CD4-positive, alpha-beta T cell (primary cell): ENCODE measurements at regions not wholly inside any gene's neighbourhood (a gene's known extent, or its start where the extent isn't known, plus 50 kb on each side); places are given as distances from the start of the nearest gene placed in this dataset.

ENCODE experiments used
- ATAC-seq: fragments of 200-7000 bp; cut with Tn5 transposase; one replicate; pipeline ENCODE4 v1.10.0; 2022; ENCODE audit warnings: mild to moderate bottlenecking; ENCODE audit not compliant: poor library complexity
- CTCF ChIA-PET: fragments of 350-600 bp; sonication (Branson Sonifier 250); formaldehyde crosslinking; loops from one replicate; lab custom pipeline; 2021; ENCODE audit warnings: antibody characterized with exemption, inconsistent platforms; lab: Charles Lee
- POLR2A ChIA-PET: fragments of 350-600 bp; sonication (Branson Sonifier 250); formaldehyde crosslinking; loops from one replicate; lab custom pipeline; 2021; ENCODE audit warnings: antibody characterized with exemption, inconsistent platforms; lab: Charles Lee
- DNase-seq, 14 experiments: peaks; one replicate each; pipeline ENCODE4 v3.0.0-alpha.2; 2013 to 2020; ENCODE audit warnings: mixed read lengths in 2 of 14
- H3K27ac ChIP-seq, 2 donors: one replicate each; pipeline versions ENCODE4 v1.5.1 to v1.7.0; 2013; ENCODE audit warnings: low read length in 2 of 2, low read depth in 1 of 2, mild to moderate bottlenecking in 1 of 2
- H3K27me3 ChIP-seq, 2 experiments: 1 replicate in 1 of 2; 2 replicates in 1 of 2; pipeline versions ENCODE4 v1.6.1 to v1.7.0; 2013; ENCODE audit warnings: low read length in 2 of 2, control low read depth in 1 of 2, mild to moderate bottlenecking in 1 of 2, moderate library complexity in 1 of 2; ENCODE audit not compliant: insufficient read depth in 2 of 2, control insufficient read depth in 1 of 2
- H3K36me3 ChIP-seq: one replicate; pipeline ENCODE4 v1.6.1; 2013; ENCODE audit warnings: low read length, control low read depth; ENCODE audit not compliant: insufficient read depth
- H3K4me1 ChIP-seq: one replicate; pipeline ENCODE4 v1.6.1; 2013; ENCODE audit warnings: low read length, control low read depth; ENCODE audit not compliant: insufficient read depth
- H3K4me3 ChIP-seq: one replicate; pipeline ENCODE4 v1.5.1; 2013; ENCODE audit warnings: mild to moderate bottlenecking, low read length, moderate library complexity
- H3K9me3 ChIP-seq, 2 experiments: 1 replicate in 1 of 2; 2 replicates in 1 of 2; pipeline versions ENCODE4 v1.6.1 to v1.7.0; 2013; ENCODE audit warnings: low read length in 2 of 2, mild to moderate bottlenecking in 2 of 2, control low read depth in 1 of 2, moderate library complexity in 1 of 2; ENCODE audit not compliant: control insufficient read depth in 1 of 2, insufficient read depth in 1 of 2
- H3K27ac Mint-ChIP-seq: one replicate; pipeline ENCODE4 v1.8.0; 2020; ENCODE audit warnings: mixed read lengths
- H3K27me3 Mint-ChIP-seq: one replicate; pipeline ENCODE4 v1.8.0; 2021; ENCODE audit warnings: mixed read lengths
- H3K36me3 Mint-ChIP-seq: one replicate; pipeline ENCODE4 v1.8.0; 2021; ENCODE audit warnings: low read depth, mixed read lengths
- H3K4me1 Mint-ChIP-seq: one replicate; pipeline ENCODE4 v1.8.0; 2021; ENCODE audit warnings: low read depth, mixed read lengths
- H3K4me3 Mint-ChIP-seq: one replicate; pipeline ENCODE4 v1.8.0; 2020; ENCODE audit warnings: mild to moderate bottlenecking, mixed read lengths
- H3K9me3 Mint-ChIP-seq: one replicate; pipeline ENCODE4 v1.8.0; 2020; ENCODE audit warnings: mixed read lengths
- intact Hi-C, 2 experiments: fragments of 100-400 bp; cut with DNase I in 1 of 2; cut with micrococcal nuclease in 1 of 2; formaldehyde crosslinking; loops; one replicate each; pipeline versions ENCODE4 v1.15.1 to v1.9.0; 2023 to 2025; cut with DNase I, micrococcal nuclease
- TF ChIP-seq, protein P1 (sequence below): fragments of 200-600 bp; IDR thresholded peaks from one replicate; pipeline ENCODE4 v1.8.0; 2022; ENCODE audit warnings: antibody characterized with exemption, mild to moderate bottlenecking

DNA sequence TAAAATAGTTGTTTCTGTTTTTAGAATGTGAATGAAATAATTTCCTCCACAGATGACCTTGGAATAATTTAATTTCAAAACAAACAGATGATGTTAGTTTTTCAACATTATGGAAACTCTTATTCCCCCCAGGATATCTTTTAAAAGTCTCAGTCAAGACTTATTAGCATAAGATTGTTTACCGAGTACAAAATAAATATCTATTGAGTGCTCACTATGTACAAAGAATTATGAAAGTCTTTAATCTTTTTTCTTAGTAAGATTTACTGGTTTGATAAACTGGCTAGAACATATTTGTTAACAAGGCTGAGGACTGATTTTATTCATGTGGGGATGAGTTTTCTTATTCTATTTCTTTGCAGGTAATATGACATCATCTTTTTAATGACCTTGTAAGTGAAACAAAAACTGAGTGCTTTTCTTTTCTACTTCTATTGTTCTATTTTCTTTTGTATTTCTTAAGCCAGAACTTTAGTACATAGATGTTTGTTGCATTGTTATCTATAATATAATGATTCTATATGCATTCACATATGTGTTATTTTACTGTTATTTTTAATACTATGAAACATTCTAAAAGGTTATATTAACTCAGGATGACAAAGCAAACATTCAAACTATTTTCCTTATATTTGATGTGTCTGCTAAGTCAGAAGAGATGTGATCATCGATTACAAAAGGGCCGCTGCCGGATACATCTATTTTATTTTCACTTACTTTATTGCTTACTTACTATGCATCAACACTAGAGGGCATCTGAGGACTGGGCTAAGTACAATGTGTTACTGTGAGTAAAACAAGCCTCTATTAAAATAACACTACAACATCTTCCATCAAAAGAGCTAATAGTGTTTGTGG, 111.0 kb upstream of the ARHGAP42 start:
- Histone ChIP-seq H3K9me3 (no peaks in the 10 kb centered on the region), H3K4me3 (no peak overlapping the region), H3K4me1 (no peaks in the 10 kb centered on the region), H3K27me3 (no peaks in the 10 kb centered on the region), H3K27ac (no peak overlapping the region), H3K36me3 (no peaks in the 10 kb centered on the region)
- ChIA-PET CTCF (no interaction called here), POLR2A (no interaction called here)
- Mint-ChIP-seq H3K27me3 (no peaks in the 10 kb centered on the region), H3K4me1 (no peaks in the 10 kb centered on the region), H3K4me3 (no peak overlapping the region), H3K36me3 (no peaks in the 10 kb centered on the region), H3K9me3 (no peaks in the 10 kb centered on the region), H3K27ac (no peak overlapping the region)
- DNase-seq, result peak in 2 of 14 experiments; percentile 3 to 4
- TF ChIP-seq, protein P1, sequence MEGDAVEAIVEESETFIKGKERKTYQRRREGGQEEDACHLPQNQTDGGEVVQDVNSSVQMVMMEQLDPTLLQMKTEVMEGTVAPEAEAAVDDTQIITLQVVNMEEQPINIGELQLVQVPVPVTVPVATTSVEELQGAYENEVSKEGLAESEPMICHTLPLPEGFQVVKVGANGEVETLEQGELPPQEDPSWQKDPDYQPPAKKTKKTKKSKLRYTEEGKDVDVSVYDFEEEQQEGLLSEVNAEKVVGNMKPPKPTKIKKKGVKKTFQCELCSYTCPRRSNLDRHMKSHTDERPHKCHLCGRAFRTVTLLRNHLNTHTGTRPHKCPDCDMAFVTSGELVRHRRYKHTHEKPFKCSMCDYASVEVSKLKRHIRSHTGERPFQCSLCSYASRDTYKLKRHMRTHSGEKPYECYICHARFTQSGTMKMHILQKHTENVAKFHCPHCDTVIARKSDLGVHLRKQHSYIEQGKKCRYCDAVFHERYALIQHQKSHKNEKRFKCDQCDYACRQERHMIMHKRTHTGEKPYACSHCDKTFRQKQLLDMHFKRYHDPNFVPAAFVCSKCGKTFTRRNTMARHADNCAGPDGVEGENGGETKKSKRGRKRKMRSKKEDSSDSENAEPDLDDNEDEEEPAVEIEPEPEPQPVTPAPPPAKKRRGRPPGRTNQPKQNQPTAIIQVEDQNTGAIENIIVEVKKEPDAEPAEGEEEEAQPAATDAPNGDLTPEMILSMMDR, result no peak
- no peak for ATAC-seq
- intact Hi-C loops, result loop anchor here in 1 of 2 experiments (5.0 kb wide), 1 partner anchor 1431 kb away; no protein-coding TSS in a partner anchor

DNA sequence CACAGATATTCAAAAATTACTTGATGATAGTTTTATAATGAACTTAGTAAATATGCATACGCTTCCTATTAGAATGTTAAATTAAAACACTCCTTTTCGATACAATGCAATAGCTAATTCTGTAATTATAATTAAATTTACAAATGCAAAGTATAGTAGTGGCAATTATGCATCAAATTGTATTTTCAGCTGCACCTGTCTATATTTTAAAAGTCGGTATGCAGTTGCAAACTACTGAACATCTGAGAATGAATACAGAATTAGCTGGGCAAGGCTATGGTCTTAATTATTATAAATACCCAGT, 110.4 kb upstream of the ARHGAP42 start:
- no peak overlapping the region for H3K4me3 ChIP-seq
- intact Hi-C loops, result loop anchor here in 1 of 2 experiments (5.0 kb wide), 1 partner anchor 1431 kb away; no protein-coding TSS in a partner anchor
- Mint-ChIP-seq H3K9me3 (no peaks in the 10 kb centered on the region), H3K27ac (no peak overlapping the region), H3K4me3 (no peak overlapping the region), H3K27me3 (no peaks in the 10 kb centered on the region), H3K4me1 (no peaks in the 10 kb centered on the region), H3K36me3 (no peaks in the 10 kb centered on the region)
- DNase-seq (no peak), ATAC-seq (no peak)
- no peak overlapping the region for H3K27ac ChIP-seq
- ChIA-PET CTCF (no interaction called here), POLR2A (no interaction called here)
- no peaks in the 10 kb centered on the region for H3K36me3 ChIP-seq
- H3K27me3 ChIP-seq, result no peaks in the 10 kb centered on the region
- H3K9me3 ChIP-seq, result no peaks in the 10 kb centered on the region
- TF ChIP-seq, protein P1, result no peak
- H3K4me1 ChIP-seq, result no peaks in the 10 kb centered on the region

DNA sequence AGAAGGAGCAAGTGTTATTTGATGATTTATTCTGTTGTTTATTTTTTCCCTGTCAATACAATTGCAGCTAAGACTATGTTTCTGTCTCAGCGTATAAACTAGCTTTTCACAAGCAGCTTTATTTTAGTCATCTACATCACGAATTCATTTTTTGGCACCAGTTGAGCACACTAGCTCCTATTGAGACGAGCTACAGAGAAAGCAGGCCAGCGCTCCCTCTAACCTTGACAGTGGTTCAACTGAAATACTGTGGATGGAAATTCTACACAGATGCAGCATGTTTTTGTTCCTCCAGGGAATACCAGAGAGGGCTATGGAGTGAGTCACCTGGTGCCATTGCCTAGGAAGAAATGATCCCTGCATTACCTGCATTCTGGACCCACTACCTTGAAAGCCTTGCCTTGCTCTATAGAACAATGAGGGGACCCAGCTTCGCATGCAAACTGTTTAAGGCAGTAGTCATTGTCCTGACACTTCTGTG, 108.2 kb upstream of the ARHGAP42 start:
- no peaks in the 10 kb centered on the region for H3K9me3 Mint-ChIP-seq
- Histone ChIP-seq H3K36me3 (no peaks in the 10 kb centered on the region), H3K27ac (no peak overlapping the region), H3K9me3 (no peaks in the 10 kb centered on the region), H3K4me3 (no peak overlapping the region), H3K4me1 (no peaks in the 10 kb centered on the region), H3K27me3 (no peaks in the 10 kb centered on the region)
- ATAC-seq (no peak), DNase-seq (no peak)
- CTCF ChIA-PET, result no interaction called here
- TF ChIP-seq, protein P1, result no peak
- POLR2A ChIA-PET, result no interaction called here
- no peaks in the 10 kb centered on the region for H3K27me3 Mint-ChIP-seq
- no peak overlapping the region for H3K4me3 Mint-ChIP-seq
- no peak overlapping the region for H3K27ac Mint-ChIP-seq
- intact Hi-C loops, result loop anchor here in 1 of 2 experiments (5.0 kb wide), 1 partner anchor 1428 kb away; no protein-coding TSS in a partner anchor
- H3K4me1 Mint-ChIP-seq, result no peaks in the 10 kb centered on the region
- no peaks in the 10 kb centered on the region for H3K36me3 Mint-ChIP-seq
